Uterus (tissue), 3 donors: ENCODE measurements at regions not wholly inside any gene's neighbourhood (a gene's known extent, or its start where the extent isn't known, plus 50 kb on each side); places are given as distances from the start of the nearest gene placed in this dataset.
"Not testable (repeated sequence)": the region's sequence is repeated elsewhere in the genome, so short reads cannot be mapped to it uniquely, and the experiment has no call there.

Experiments
- DNase-seq, 2 donors: peaks; one replicate each; pipeline ENCODE4 v3.0.0-alpha.2; 2019 to 2020
- H3K27ac ChIP-seq, 2 donors: fragments of 200-600 bp; sonication (generic); 1 replicate in 1 of 2; 2 replicates in 1 of 2; pipeline ENCODE4 v1.5.1; 2016 to 2018
- H3K27me3 ChIP-seq, 2 donors: fragments of 200-600 bp; sonication (generic); one replicate each; pipeline ENCODE4 v1.5.1; 2018 to 2019; ENCODE audit warnings: control low read depth in 1 of 2
- H3K36me3 ChIP-seq, 2 donors: fragments of 200-600 bp; sonication (generic); one replicate each; pipeline ENCODE4 v1.5.1; 2019; ENCODE audit warnings: control low read depth in 1 of 2
- H3K4me1 ChIP-seq, 2 donors: fragments of 200-600 bp; sonication (generic); one replicate each; pipeline ENCODE4 v1.5.1; 2018 to 2019; ENCODE audit warnings: control low read depth in 1 of 2
- H3K4me3 ChIP-seq, 2 donors: fragments of 200-600 bp; sonication (generic); 1 replicate in 1 of 2; 2 replicates in 1 of 2; pipeline ENCODE4 v1.5.1; 2018 to 2019; ENCODE audit warnings: mild to moderate bottlenecking in 1 of 2
- H3K9me3 ChIP-seq, 2 donors: fragments of 200-600 bp; sonication (generic); one replicate each; pipeline ENCODE4 v1.5.1; 2019; ENCODE audit warnings: control low read depth in 1 of 2
- CTCF ChIP-seq, 4 experiments: fragments of 200-600 bp in 2 of 4; fragments of 450-650 bp in 2 of 4; sonication (generic) in 2 of 4; IDR thresholded peaks; one replicate each; pipeline ENCODE4 v1.5.1; 2016 to 2019; ENCODE audit warnings: antibody characterized with exemption in 4 of 4, mild to moderate bottlenecking in 2 of 4, moderate library complexity in 1 of 4
- POLR2A ChIP-seq, 2 donors: fragments of 450-650 bp; IDR thresholded peaks; one replicate each; pipeline ENCODE4 v1.6.1; 2016; ENCODE audit warnings: antibody characterized with exemption in 2 of 2, mild to moderate bottlenecking in 1 of 2, moderate library complexity in 1 of 2
- intact Hi-C: fragments of 100-400 bp; cut with DNase I; formaldehyde crosslinking; loops from one replicate; pipeline ENCODE4 v1.15.1; 2023; ENCODE audit warnings: low total_unique reads
- donor health status: DM: yes; HTN: yes; CAD: no.

GRCh38 chr5:158200619-158201018 is 341.7 kb upstream of the CLINT1 start:
- Histone ChIP-seq H3K9me3 (no peaks in the 10 kb centered on the region), H3K27me3 (no peaks in the 10 kb centered on the region), H3K27ac (no peak overlapping the region), H3K4me3 (no peak overlapping the region), H3K4me1 (no peaks in the 10 kb centered on the region), H3K36me3 (no peaks in the 10 kb centered on the region)
- intact Hi-C loops, result no loop called here
- DNase-seq, result no peak
- TF ChIP-seq POLR2A (IDR thresholded peaks at IDR 0.05) (no peak), CTCF (IDR thresholded peaks at IDR 0.05) (no peak)

GRCh38 chr5:158198636-158199035 is 339.7 kb upstream of the CLINT1 start:
- Histone ChIP-seq H3K4me3 (no peak overlapping the region), H3K27me3 (no peaks in the 10 kb centered on the region), H3K9me3 (no peaks in the 10 kb centered on the region), H3K36me3 (no peaks in the 10 kb centered on the region), H3K4me1 (no peaks in the 10 kb centered on the region), H3K27ac (no peak overlapping the region)
- intact Hi-C loops, result no loop called here
- no peak for DNase-seq
- TF ChIP-seq CTCF (IDR thresholded peaks at IDR 0.05) (no peak), POLR2A (IDR thresholded peaks at IDR 0.05) (no peak)

- no peaks in the 10 kb centered on the region for H3K4me1 ChIP-seq
- H3K36me3 ChIP-seq, result no peaks in the 10 kb centered on the region
- TF ChIP-seq POLR2A (IDR thresholded peaks at IDR 0.05) (no peak), CTCF (IDR thresholded peaks at IDR 0.05) (no peak)
- H3K27me3 ChIP-seq, result no peaks in the 10 kb centered on the region
- no peak overlapping the region for H3K4me3 ChIP-seq
- DNase-seq, result no peak
- intact Hi-C loops, result no loop called here
- no peaks in the 10 kb centered on the region for H3K9me3 ChIP-seq
- no peak overlapping the region for H3K27ac ChIP-seq
Observed at GRCh38 chr5:158195416-158196210, 336.7 kb upstream of the CLINT1 start.

- no peaks in the 10 kb centered on the region for H3K27me3 ChIP-seq
- no peaks in the 10 kb centered on the region for H3K4me1 ChIP-seq
- no peak for DNase-seq
- no peaks in the 10 kb centered on the region for H3K36me3 ChIP-seq
- no peak for TF ChIP-seq CTCF (IDR thresholded peaks at IDR 0.05)
- TF ChIP-seq POLR2A (IDR thresholded peaks at IDR 0.05), result no peak
- no peaks in the 10 kb centered on the region for H3K9me3 ChIP-seq
- H3K4me3 ChIP-seq, result no peak overlapping the region
- no peak overlapping the region for H3K27ac ChIP-seq
- intact Hi-C loops, result no loop called here
Observed at GRCh38 chr5:158194561-158194976, 335.6 kb upstream of the CLINT1 start.

GRCh38 chr5:158193395-158193794 is 334.4 kb upstream of the CLINT1 start:
- DNase-seq, H3K27ac ChIP-seq, intact Hi-C loops, H3K36me3 ChIP-seq, H3K9me3 ChIP-seq, H3K4me3 ChIP-seq, H3K27me3 ChIP-seq, H3K4me1 ChIP-seq: not testable (repeated sequence)
